ENCODE measurements at regions not wholly inside any gene's neighbourhood (a gene's known extent, or its start where the extent isn't known, plus 50 kb on each side); places are given as distances from the start of the nearest gene placed in this dataset.

- Histone ChIP-seq H4K20me1 (ENCODE audit: insufficient read depth, low read length) (no peaks in the 10 kb centered on the region), H3K9ac (ENCODE audit: low read length) (no peak overlapping the region), H3K9me3 (ENCODE audit: insufficient read depth, low read depth, low read length) (no peaks in the 10 kb centered on the region), H3K4me2 (ENCODE audit: low read length) (no peak overlapping the region), H3K4me1 (ENCODE audit: insufficient read depth, low read length) (no peaks in the 10 kb centered on the region), H3K27ac (ENCODE audit: low read depth, low read length) (no peak overlapping the region), H3K79me2 (ENCODE audit: insufficient read depth, low read length) (no peaks in the 10 kb centered on the region), H3K27me3 (ENCODE audit: insufficient read depth, low read length) (peaks cover 3% of the 10 kb centered on the region), H3K36me3 (ENCODE audit: insufficient read depth, low read length) (no peaks in the 10 kb centered on the region), H3K4me3 (ENCODE audit: insufficient read depth, low read depth, low read length) (no peak overlapping the region), H2AFZ (ENCODE audit: low read depth, low read length) (no peak overlapping the region)
- FAIRE-seq: no peak
- H3K9me3 Mint-ChIP-seq (ENCODE audit: unreplicated experiment): no peaks in the 10 kb centered on the region
- DNase-seq (ENCODE audit: low read depth): no peak
- H3K4me1 Mint-ChIP-seq (ENCODE audit: low read depth, unreplicated experiment): peaks cover 28% of the 10 kb centered on the region
- H3K27ac Mint-ChIP-seq (ENCODE audit: unreplicated experiment): no peak overlapping the region
- no peak overlapping the region for H3K4me3 Mint-ChIP-seq (ENCODE audit: unreplicated experiment)
- no peaks in the 10 kb centered on the region for H3K27me3 Mint-ChIP-seq (ENCODE audit: low read depth, unreplicated experiment)
- TF ChIP-seq EZH2 (IDR thresholded peaks at IDR 0.05; ENCODE audit: insufficient read depth, low read length) (no peak), CTCF (IDR thresholded peaks at IDR 0.05; ENCODE audit: insufficient read depth, low read depth, low read length) (no peak)
- H3K36me3 Mint-ChIP-seq (ENCODE audit: low read depth, unreplicated experiment): no peaks in the 10 kb centered on the region
Observed at GRCh38 chr3:40923651-40924050, 275.7 kb upstream of the CTNNB1 start.

- FAIRE-seq (no peak), DNase-seq (ENCODE audit: low read depth) (no peak)
- Histone ChIP-seq H3K79me2 (ENCODE audit: insufficient read depth, low read length) (no peaks in the 10 kb centered on the region), H3K9ac (ENCODE audit: low read length) (no peak overlapping the region), H3K4me1 (ENCODE audit: insufficient read depth, low read length) (no peaks in the 10 kb centered on the region), H3K36me3 (ENCODE audit: insufficient read depth, low read length) (no peaks in the 10 kb centered on the region), H3K4me3 (ENCODE audit: insufficient read depth, low read depth, low read length) (no peak overlapping the region), H3K9me3 (ENCODE audit: insufficient read depth, low read depth, low read length) (no peaks in the 10 kb centered on the region), H3K4me2 (ENCODE audit: low read length) (no peak overlapping the region), H3K27ac (ENCODE audit: low read depth, low read length) (no peak overlapping the region), H3K27me3 (ENCODE audit: insufficient read depth, low read length) (peaks cover 3% of the 10 kb centered on the region), H4K20me1 (ENCODE audit: insufficient read depth, low read length) (no peaks in the 10 kb centered on the region), H2AFZ (ENCODE audit: low read depth, low read length) (no peak overlapping the region)
- Mint-ChIP-seq H3K36me3 (ENCODE audit: low read depth, unreplicated experiment) (no peaks in the 10 kb centered on the region), H3K9me3 (ENCODE audit: unreplicated experiment) (no peaks in the 10 kb centered on the region), H3K4me1 (ENCODE audit: low read depth, unreplicated experiment) (peaks cover 28% of the 10 kb centered on the region), H3K27ac (ENCODE audit: unreplicated experiment) (no peak overlapping the region), H3K27me3 (ENCODE audit: low read depth, unreplicated experiment) (no peaks in the 10 kb centered on the region), H3K4me3 (ENCODE audit: unreplicated experiment) (no peak overlapping the region)
- TF ChIP-seq CTCF (IDR thresholded peaks at IDR 0.05; ENCODE audit: insufficient read depth, low read depth, low read length) (no peak), EZH2 (IDR thresholded peaks at IDR 0.05; ENCODE audit: insufficient read depth, low read length) (no peak)
Observed at GRCh38 chr3:40924559-40925141, 274.7 kb upstream of the CTNNB1 start.

GRCh38 chr3:40925231-40925630 lies 274.1 kb upstream of the CTNNB1 start:
- peaks cover 3% of the 10 kb centered on the region for H3K27me3 ChIP-seq (ENCODE audit: insufficient read depth, low read length)
- Mint-ChIP-seq H3K36me3 (ENCODE audit: low read depth, unreplicated experiment) (no peaks in the 10 kb centered on the region), H3K27me3 (ENCODE audit: low read depth, unreplicated experiment) (no peaks in the 10 kb centered on the region), H3K9me3 (ENCODE audit: unreplicated experiment) (no peaks in the 10 kb centered on the region), H3K4me3 (ENCODE audit: unreplicated experiment) (no peak overlapping the region), H3K27ac (ENCODE audit: unreplicated experiment) (no peak overlapping the region), H3K4me1 (ENCODE audit: low read depth, unreplicated experiment) (peaks cover 23% of the 10 kb centered on the region)
- H4K20me1 ChIP-seq (ENCODE audit: insufficient read depth, low read length): no peaks in the 10 kb centered on the region
- no peak overlapping the region for H2AFZ ChIP-seq (ENCODE audit: low read depth, low read length)
- H3K27ac ChIP-seq (ENCODE audit: low read depth, low read length): no peak overlapping the region
- no peak for DNase-seq (ENCODE audit: low read depth)
- H3K79me2 ChIP-seq (ENCODE audit: insufficient read depth, low read length): no peaks in the 10 kb centered on the region
- no peaks in the 10 kb centered on the region for H3K4me1 ChIP-seq (ENCODE audit: insufficient read depth, low read length)
- H3K9ac ChIP-seq (ENCODE audit: low read length): no peak overlapping the region
- TF ChIP-seq EZH2 (IDR thresholded peaks at IDR 0.05; ENCODE audit: insufficient read depth, low read length) (no peak), CTCF (IDR thresholded peaks at IDR 0.05; ENCODE audit: insufficient read depth, low read depth, low read length) (no peak)
- no peak overlapping the region for H3K4me3 ChIP-seq (ENCODE audit: insufficient read depth, low read depth, low read length)
- H3K36me3 ChIP-seq (ENCODE audit: insufficient read depth, low read length): no peaks in the 10 kb centered on the region
- H3K4me2 ChIP-seq (ENCODE audit: low read length): no peak overlapping the region
- FAIRE-seq: no peak
- H3K9me3 ChIP-seq (ENCODE audit: insufficient read depth, low read depth, low read length): no peaks in the 10 kb centered on the region
